ENCODE measurements at regions not wholly inside any gene's neighbourhood (a gene's known extent, or its start where the extent isn't known, plus 50 kb on each side); places are given as distances from the start of the nearest gene placed in this dataset.

DNA sequence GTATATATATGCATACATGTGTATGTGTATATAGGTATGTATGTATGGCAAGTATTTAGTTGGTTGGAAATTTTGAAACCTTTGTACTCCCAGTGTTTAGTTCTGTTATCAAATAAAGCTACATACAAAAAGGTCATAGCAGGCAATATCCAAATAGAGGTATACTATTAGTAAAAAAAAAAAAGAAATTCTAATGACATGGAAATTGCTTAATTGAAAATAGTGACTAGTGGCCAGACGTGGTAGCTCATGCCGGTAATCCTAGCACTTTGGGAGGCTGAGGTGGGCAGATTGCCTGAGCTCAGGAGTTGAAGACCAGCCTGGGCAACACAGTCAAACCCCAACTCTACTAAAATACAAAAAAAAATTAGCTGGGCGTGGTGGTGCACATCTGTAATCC lies 351.6 kb upstream of the NR5A2 start:
- DNase-seq = no peak

DNA sequence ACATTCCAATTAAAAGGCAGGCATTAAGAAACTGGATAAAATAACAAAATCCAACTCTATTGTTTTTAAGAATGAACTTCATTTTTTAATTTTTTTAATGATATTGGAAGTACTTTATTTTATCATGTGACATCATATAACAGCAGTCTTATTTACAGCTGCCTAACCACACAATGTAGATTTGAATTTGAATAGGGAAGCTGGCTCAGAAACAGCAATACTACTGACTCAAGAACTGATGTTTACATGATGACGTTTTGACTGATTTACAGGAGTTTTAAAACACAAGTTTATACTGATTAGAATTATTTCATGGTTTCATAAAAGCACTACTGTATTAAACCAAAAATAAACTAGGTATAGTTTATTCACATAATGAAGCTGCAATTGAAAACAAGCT lies 348.7 kb upstream of the NR5A2 start:
- no peak for DNase-seq

DNA sequence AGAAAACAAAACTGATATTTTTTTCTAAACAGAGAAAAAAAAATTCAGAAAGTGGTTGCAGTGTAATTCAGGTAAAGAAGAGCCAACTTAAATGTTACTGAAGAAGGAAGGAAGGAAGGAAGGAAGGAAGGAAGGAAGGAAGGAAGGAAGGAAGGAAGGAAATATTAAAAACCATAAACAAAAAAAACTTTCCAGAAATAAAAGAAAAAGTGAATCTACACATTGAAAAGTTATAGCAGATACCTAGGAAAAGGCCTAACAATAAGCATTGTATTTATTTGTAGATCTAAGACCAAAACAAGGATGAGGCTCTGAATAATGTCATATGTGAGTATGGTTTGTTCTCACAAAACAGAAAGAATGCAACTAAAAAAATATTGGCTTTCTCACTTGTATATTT lies 345.4 kb upstream of the NR5A2 start:
- DNase-seq = no peak

DNA sequence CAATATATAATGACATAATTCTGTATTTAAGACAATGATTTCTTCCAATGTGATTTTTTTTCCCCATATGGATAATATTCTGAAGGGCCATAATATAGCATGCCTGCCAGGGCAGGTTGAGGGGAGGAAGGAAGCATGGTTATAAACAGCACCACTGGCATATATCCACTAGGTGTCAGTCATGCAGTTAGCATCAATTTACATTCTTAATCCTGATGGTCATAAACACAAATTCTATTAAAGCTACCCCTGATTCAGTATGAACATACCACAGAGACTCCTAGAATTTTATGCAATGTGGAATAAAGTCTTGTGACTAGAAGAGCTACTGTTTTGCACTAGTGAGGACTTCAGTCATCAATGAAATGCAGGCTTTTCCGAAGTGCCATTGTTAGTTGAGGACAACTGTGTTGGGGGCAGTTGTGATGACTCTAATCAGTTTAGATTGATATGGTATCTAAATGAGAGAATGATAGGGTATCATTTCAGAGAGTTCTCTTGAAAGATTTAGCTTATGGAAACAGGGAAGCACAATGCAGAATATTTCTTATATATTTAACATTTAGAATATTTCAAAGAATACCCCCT lies 342.7 kb upstream of the NR5A2 start:
- DNase-seq = peak; percentile 13

DNA sequence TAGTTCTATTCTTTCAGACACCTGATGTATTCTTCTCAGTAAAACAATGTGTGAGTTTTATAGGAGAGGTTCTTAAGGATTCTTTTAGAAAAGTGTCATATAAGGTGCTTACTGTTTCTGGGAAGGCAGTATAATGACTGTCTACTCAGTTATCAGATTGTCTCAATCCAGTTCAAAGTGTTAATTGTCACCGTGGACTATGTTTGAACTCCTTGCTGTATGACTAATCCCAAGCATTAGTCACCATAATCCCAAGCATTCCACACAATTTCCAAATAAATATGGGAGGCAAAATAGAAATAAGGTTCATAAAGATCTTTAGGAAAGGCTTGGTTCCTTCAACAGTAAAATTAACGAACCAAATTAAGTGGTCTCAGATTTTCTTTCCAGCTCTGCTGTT lies 342.1 kb upstream of the NR5A2 start:
- no peak for DNase-seq

DNA sequence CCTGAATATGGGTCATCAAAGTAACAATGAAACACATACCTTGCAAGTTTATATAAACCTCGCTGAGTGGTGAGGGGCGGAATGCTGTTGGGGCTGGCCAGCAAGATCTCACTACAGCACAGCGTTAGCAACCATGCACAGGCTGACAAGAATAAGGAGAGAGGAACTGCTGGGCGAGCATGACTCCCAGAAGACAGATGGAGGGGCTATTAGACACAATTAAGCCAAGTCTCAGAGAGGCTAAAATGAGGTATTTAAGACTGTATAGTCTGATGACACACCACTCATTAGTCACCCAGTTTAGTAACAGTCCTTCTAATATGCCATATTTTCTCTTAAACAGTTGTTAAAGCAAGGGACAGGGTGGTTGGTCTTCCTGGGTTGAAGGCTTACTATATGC lies 340.2 kb upstream of the NR5A2 start:
- DNase-seq = no peak

DNA sequence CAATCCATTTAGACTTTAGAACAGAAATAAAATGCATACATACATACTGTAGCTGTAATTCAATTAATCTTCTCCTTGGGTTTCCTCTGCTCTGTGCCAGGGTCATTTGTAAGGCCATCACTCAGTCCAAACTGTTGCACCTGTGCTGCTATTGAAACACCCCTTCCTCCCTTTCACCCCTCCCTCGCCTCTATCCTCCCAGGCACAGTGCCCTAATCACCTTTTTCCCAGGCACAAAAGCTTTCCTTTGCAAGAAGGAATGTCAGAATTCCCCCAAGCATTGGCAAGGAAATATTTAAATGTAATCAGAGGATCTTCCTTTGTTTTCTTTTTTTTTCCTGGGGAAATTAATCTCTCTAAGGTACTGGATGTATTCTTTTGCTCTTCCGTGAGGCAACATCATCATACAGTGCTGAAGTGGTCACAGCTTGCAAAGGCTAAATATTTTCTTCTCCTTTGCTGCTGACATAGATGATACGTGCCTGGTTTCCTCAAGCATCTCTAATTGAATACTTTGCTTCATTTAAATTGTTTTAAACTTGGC lies 339.3 kb upstream of the NR5A2 start:
- no peak for DNase-seq

DNA sequence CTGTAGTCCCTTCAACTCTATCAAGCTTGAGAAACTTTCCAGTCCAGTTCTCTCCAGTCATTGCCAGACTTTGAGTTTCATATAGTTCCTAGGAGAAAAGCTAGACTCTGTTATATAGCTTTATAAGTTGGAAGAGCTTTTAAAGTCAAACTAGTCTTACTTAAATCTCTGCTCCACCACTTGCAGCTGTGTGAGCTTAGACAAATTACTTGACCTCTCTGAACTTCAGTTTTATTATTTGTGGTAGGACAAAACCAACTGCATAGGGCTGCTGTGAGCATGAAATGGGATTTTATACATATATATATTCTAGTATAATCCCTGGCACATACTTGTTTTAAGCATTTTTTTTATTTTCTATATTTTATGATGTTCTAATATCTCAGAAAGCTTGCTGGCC lies 338.7 kb upstream of the NR5A2 start:
- DNase-seq = no peak

DNA sequence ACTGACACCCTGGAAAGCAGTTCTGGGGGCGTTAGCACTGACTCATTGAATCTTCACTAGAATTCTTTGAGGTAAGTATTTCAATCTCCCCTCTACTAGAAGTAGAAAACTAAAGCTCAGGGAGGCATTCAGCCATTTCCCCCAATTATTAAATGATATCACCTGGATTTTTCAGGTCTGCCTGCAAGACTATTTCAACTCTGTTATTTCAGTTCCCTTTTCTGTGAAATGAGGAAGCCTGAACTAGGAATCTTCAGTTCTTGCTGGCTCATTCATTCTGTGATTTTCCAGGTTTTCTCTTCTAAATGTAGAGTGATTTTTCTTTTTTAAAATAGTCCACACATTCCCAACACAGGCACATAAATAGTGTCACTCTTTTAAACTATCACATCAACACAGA lies 337.0 kb upstream of the NR5A2 start:
- DNase-seq = no peak

DNA sequence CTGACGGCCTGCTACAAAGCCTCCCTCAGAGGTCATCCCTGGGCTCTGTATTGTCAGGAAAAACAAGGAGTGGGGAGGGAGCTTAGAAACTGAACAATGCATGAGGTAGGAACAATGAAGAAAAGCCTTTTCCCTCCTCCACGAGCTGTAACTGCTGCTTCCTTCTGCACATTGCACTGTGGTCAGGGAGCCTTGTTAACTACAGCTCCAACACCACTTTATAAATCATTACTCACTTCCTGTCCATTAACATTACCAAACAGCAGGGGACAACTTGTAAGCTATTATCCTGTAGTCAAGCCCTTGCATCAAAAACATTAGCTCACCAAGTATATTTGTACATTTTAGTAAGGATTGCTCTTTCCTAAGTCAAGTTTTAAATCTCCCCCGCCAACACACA lies 336.0 kb upstream of the NR5A2 start:
- peak; percentile 4 for DNase-seq

DNA sequence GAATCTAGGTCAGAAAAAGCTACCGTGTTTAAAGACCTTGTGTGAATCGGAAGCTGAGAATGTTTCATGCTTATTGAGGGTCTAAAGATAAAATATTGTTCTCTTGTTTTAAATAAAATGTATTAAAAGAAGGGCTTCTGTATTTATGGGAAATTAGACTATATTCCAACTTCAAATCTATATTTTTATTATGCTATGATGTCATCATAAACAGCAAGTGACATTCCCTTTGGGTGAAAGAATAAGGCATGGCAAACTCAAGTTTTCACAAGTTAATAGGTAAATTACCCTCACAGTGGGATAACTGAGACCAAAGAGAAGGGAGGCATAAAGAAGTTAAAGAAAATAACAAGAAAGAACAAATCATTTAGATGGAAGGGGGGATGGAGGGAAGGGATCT lies 333.8 kb upstream of the NR5A2 start:
- no peak for DNase-seq

DNA sequence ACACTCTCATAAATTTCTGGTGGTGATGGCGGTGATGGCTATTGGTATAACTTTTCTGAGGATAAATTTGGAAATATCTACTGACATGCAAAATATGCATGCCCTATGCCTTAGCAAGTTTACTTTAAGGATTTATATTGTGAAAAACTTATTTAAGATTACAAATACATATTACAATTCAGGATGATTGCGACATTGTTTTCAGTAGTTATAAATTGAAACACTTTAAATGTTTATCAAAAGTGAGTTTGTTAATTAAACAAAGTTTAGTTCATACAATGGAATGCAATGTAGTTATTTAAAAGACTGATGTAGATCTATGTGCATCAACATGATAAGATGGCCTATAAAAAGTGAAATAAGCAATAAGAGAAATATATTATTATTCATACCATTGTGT lies 331.3 kb upstream of the NR5A2 start:
- no peak for DNase-seq

DNA sequence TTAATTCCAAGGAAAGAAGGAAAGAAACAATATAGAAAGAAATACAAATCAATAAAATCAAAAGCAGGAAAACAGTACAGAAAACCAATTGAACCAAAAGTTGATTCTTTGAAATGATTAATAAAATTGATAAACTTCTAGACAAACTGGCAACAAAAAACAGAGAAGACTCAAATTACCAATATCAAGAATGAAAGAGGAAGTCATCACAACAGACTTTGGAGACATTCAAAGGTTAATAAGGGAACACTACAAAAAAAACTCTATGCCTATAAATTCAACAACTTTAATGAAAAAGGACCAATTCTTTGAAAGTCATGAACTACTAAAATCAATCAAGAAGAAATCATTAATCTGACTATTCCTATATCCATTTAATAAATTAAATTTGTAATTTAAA lies 329.3 kb upstream of the NR5A2 start:
- DNase-seq = no peak

DNA sequence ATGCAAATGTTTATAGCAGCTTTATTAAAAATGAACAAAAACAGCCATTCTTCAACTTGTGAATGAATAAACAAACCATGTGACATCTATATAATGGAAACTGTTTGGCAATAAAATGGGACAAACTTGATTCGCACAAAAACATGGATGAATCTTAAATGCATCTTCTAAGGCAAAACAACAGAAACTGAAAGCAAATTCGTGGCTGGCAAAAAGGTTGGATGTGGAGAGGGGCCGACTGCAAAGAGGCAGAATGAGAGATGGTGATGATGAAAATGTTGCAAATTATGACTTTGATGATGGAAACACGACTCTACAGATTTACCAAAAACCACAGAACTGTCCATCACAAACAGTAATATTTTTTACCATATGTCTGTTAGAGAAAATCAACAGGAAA lies 327.0 kb upstream of the NR5A2 start:
- no peak for DNase-seq

DNA sequence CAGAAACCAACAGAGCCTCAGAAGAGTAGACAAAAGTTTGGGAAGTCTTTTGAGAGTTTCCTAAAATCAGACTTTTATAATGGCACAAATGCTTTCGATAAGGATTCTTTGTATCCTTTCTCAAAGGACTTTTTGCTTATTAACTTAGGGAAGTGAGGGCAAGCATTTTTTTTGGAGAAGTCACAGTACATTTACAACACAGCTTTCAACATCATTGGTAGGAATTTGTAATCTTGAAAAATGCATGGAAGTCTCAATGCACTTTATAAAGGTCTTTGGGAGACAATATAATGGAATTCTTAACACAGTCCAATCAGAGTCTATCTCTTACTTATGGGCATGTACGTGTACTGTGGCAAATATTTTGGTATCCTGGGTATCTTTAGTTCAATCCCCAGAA lies 325.8 kb upstream of the NR5A2 start:
- no peak for DNase-seq

DNA sequence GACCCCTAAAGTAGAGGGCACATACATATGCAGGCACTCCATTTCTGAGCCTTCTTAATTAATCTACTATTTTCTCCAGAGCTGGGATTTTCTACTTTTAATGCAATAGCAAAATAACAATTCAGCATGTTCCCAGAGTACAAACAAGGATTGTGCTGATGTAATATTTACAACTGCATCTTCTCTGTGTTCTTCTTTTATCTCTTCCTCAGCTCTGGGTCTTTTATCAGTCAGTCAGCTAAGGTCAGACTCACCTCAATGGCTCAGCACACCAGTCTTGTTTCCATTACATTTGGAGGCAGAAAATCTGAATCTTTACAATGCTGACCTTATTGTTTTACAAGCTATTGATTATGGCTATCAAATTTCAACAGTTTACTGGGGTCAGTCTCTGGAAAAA lies 323.3 kb upstream of the NR5A2 start:
- no peak for DNase-seq

DNA sequence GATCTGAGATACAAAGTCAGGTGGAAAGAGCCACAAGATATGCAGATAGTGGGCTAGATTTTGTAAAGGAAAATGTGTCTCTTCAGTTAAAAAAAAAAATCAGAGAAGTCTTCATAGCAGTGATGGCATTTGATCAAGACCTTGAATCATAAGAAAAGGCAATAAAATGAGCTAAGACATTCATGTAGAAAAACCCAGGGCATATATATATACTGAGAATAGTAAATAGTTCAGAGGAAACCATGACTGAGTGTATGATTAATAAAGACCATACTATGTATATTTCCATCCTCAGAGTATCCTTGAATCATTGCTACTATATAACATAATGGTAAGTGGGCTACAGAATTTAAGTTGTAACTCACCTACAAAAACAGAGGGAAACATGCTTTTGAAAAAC lies 321.7 kb upstream of the NR5A2 start:
- DNase-seq = no peak

DNA sequence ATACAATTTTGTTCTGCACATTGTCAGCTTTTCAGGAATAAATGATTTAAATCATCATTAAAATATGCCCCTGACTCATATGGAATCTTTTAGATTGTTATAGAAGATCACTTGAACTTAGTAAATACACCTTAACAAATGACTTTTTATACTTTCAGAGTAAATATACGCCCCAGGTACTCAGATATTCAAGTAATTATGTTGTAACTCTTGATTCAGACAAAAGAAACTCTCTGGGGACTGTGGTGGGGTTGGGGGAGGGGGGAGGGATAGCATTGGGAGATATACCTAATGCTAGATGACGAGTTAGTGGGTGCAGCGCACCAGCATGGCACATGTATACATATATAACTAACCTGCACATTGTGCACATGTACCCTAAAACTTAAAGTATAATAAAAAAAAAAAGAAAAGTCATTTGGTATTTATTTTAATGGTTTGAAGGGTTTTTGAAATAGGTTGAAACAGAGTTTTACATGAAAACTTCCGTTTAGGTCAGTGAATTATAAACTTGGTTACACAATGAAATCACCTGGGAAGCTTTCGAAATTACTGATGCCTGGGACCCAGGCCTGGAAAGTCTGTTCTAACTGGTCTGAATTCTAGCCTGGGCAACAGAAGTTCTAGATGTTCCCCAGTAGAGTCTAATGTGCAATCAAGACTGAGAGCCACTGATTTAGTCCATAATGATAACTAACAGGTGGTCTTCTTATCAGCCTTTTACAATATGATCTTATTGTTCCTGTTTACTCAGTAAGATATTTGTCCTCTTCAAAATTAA lies 320.5 kb upstream of the NR5A2 start:
- DNase-seq = no peak

DNA sequence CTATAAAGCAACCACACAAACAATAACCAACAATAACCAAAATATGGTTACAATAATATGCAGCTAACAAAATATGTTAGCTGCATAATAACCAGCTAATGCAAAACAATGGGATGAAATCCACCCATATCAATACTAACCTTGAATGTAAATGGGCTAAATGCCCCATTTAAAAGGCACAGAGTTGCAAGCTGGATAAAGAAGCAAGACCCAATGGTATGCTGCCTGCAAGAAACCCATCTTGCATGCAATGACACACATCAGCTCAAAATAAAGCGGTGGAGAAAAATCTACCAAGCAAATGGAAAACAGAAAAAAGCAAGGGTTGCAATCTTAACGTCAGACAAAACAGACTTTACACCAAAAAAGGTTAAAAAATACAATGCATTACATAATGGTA lies 316.5 kb upstream of the NR5A2 start:
- DNase-seq = no peak

DNA sequence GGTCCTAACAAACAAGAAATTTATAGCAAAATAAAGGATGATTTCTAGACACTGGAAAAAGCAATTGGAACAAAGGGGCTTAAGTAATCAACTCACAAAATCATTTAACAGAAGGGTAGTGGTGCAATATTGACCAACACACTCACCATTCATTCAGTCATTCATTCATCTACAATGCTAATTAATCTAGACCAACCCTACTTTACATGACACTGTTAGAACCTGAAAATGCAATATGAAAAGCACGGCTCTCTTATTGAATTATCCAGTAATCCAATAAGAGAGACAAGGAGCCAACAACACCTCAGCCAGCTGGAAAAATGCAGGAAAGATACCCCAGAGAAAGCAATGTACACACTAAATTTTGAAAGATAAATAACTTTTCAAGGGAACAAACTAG lies 310.8 kb upstream of the NR5A2 start:
- no peak for DNase-seq

DNA sequence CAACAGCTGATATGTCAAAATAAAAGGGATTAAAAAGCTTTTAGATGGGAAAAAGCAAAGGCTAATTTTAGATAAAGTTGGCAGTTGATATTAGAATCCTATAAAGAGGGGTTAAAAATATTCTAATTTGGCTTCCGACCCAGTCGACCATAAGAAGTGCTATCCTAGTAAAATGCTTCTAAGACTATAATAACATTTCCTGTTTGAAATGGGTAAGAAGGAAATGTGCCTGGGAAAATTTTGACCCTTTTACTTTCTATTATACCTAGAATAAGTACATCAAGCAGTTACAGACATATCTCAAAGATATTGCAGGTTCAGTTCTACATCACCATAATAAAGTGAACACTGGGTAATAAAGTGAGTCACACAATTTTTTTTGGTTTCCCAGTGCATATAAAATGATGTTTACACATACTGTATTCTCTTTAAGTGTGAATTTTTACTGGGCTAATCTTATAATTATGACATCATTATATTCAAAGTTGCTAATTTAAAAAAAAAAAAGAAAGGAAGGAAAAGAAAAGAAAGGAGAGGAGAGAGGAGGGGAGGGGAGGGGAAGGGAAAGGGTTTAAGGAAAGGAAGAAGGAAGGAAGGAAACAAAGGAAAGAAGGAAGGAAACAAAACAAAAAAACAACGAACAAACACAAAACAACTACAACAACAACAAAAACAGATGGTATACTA lies 308.2 kb upstream of the NR5A2 start:
- no peak for DNase-seq

DNA sequence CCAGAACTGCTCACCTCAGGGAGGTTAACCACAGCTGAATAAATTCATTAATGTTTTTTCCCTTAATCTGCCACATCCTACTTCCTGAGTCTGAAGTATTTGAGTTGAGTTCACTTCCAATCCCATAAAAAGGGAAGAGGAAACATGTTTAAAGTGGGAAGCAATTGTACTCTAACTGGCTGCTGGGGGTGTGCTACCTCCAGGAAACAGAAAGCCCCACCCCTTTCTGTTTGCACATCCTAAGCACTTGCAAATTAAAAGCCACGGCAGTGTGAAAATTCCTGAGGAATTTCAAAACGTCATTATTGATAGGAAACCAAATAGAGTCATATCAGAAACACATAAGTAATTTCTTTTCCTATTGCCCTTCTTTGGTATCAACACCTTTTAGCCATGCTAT lies 307.0 kb upstream of the NR5A2 start:
- no peak for DNase-seq

DNA sequence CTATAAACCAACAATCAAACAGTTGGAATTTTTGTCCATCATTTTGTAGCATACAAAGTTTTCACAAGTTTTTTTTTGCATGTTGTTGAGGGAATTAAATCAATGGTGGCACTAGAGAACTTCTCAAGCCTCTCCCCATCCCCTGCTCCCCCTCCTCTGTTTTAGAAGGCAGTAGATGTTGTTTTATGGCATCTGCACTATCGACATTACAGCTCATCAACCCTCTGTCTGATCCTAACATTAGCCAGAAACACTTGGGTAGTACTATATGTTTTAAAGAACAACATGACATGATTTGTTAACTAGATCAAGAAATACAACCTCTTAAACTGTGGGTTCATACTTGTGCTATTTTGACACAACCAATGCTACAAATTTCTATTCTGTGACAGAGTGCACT lies 306.5 kb upstream of the NR5A2 start:
- no peak for DNase-seq

DNA sequence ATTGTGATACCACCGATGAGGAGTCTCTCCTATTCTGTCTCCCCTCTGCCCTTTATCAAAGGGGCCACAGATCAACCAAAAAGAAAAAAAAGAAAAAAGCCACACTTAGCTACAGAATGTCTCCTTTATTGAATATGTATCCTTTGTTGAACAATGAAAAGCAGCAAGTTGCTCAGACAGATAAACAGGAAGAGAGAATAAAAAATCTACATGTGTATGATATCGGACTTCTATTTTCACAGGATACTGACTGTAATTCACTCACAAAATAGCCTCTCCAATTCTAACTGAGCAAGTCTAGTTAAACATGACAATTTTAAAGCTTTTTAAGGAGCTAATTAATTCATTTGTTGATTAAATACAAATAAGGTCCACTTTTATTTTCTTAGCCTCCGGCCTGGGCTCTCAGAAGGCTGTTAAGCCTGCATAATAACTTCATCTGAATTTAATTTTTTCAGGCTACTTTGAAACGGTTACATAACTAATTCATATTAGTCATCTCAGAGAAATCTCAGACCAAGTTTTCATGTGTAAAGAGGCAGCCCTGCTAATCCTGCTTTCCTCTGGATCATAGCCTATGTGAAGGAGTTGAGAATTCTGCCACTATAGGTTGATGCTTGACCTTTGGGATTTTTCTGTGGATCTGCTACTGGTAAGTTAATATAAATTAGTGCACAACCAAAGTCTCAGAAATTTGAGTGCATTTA lies 304.1 kb upstream of the NR5A2 start:
- DNase-seq = no peak

Data from NCI-H187 treated with DMSO at 0.1 percent for 48 hours (cell line).